B cell (primary cell): ENCODE measurements at regions not wholly inside any gene's neighbourhood (a gene's known extent, or its start where the extent isn't known, plus 50 kb on each side); places are given as distances from the start of the nearest gene placed in this dataset.

Experiments used
- ATAC-seq: fragments of 200-7000 bp; cut with Tn5 transposase; one replicate; pipeline ENCODE4 v1.10.0; 2021; ENCODE audit warnings: low read depth, mild to moderate bottlenecking, moderate number of reproducible peaks, moderate library complexity
- CTCF ChIA-PET: fragments of 350-600 bp; sonication (Branson Sonifier 250); formaldehyde crosslinking; loops from one replicate; lab custom pipeline; 2021; ENCODE audit warnings: antibody characterized with exemption, inconsistent platforms; lab: Charles Lee
- POLR2A ChIA-PET: fragments of 350-600 bp; sonication (Branson Sonifier 250); formaldehyde crosslinking; loops from one replicate; lab custom pipeline; 2021; ENCODE audit warnings: antibody characterized with exemption; lab: Charles Lee
- DNase-seq: peaks from one replicate; pipeline ENCODE4 v3.0.0; 2013
- H2AFZ ChIP-seq: 2 replicates; pipeline ENCODE4 v1.6.1; 2012; ENCODE audit warnings: mild to moderate bottlenecking, low read depth, low read length; ENCODE audit not compliant: insufficient read depth, poor library complexity, severe bottlenecking
- H3K27ac ChIP-seq, 2 donors: 1 replicate in 1 of 2; 2 replicates in 1 of 2; pipeline ENCODE4 v1.5.1; 2012 to 2013; ENCODE audit warnings: low read length in 2 of 2, mild to moderate bottlenecking in 2 of 2, moderate library complexity in 1 of 2
- H3K27me3 ChIP-seq, 4 experiments: fragments of 200-600 bp in 1 of 4; sonication (generic) in 1 of 4; replicated peaks in 1 of 4; 1 replicate in 2 of 4; 2 replicates in 2 of 4; pipeline versions ENCODE4 v1.6.1 to v1.7.0; 2013 to 2016; ENCODE audit warnings: low read length in 3 of 4, mild to moderate bottlenecking in 2 of 4, mixed read lengths in 1 of 4, moderate library complexity in 1 of 4; ENCODE audit not compliant: insufficient read depth in 4 of 4, control insufficient read depth in 3 of 4; ENCODE audit errors: control extremely low read depth in 1 of 4
- H3K36me3 ChIP-seq, 2 experiments: replicated peaks in 1 of 2; 1 replicate in 1 of 2; 2 replicates in 1 of 2; pipeline versions ENCODE4 v1.6.1 to v1.7.1; 2013; ENCODE audit warnings: low read length in 1 of 2; ENCODE audit not compliant: insufficient read depth in 2 of 2, control insufficient read depth in 1 of 2; ENCODE audit errors: control extremely low read depth in 1 of 2, extremely low read depth in 1 of 2
- H3K4me1 ChIP-seq, 2 donors: fragments of 200-600 bp in 1 of 2; sonication (generic) in 1 of 2; 1 replicate in 1 of 2; 2 replicates in 1 of 2; pipeline versions ENCODE4 v1.5.1 to v1.6.1; 2013 to 2017; ENCODE audit warnings: low read length in 2 of 2; ENCODE audit not compliant: control insufficient read depth in 2 of 2, insufficient read depth in 2 of 2
- H3K4me2 ChIP-seq: replicated peaks from 2 replicates; pipeline ENCODE3; 2012; ENCODE audit warnings: mild to moderate bottlenecking, low read depth, low read length; ENCODE audit not compliant: poor library complexity, severe bottlenecking
- H3K4me3 ChIP-seq, 5 experiments: fragments of 200-600 bp in 1 of 5; sonication (generic) in 1 of 5; 1 replicate in 3 of 5; 2 replicates in 2 of 5; pipeline versions ENCODE4 v1.5.1 to v1.7.0; 2011 to 2016; ENCODE audit warnings: low read length in 4 of 5, mild to moderate bottlenecking in 4 of 5, low read depth in 2 of 5, control low read depth in 1 of 5, moderate library complexity in 1 of 5; ENCODE audit not compliant: insufficient read depth in 1 of 5; ENCODE audit errors: control extremely low read depth in 1 of 5, extremely low read depth in 1 of 5
- H3K79me2 ChIP-seq: fragments of 200-600 bp; sonication (generic); one replicate; pipeline ENCODE4 v1.6.0; 2016; ENCODE audit warnings: low read length; ENCODE audit not compliant: control insufficient read depth, insufficient read depth
- H3K9ac ChIP-seq: fragments of 200-600 bp; sonication (generic); 2 replicates; pipeline ENCODE4 v1.6.1; 2017; ENCODE audit warnings: mild to moderate bottlenecking, low read length, moderate library complexity
- H3K9me3 ChIP-seq, 3 donors: one replicate each; pipeline versions ENCODE4 v1.6.1 to v1.7.1; 2013; ENCODE audit warnings: low read length in 2 of 3; ENCODE audit not compliant: control insufficient read depth in 2 of 3, insufficient read depth in 1 of 3; ENCODE audit errors: control extremely low read depth in 1 of 3
- H4K20me1 ChIP-seq: 2 replicates; pipeline ENCODE4 v1.6.0; 2012; ENCODE audit warnings: mild to moderate bottlenecking, low read length; ENCODE audit not compliant: insufficient read depth, control insufficient read depth, poor library complexity, severe bottlenecking
- H3K27ac Mint-ChIP-seq: one replicate; pipeline ENCODE4 v1.8.0; 2021; ENCODE audit warnings: mixed read lengths
- H3K27me3 Mint-ChIP-seq: one replicate; pipeline ENCODE4 v1.8.0; 2021; ENCODE audit warnings: mixed read lengths
- H3K4me1 Mint-ChIP-seq: one replicate; pipeline ENCODE4 v1.8.0; 2021; ENCODE audit warnings: mixed read lengths
- H3K4me3 Mint-ChIP-seq: one replicate; pipeline ENCODE4 v1.8.0; 2021; ENCODE audit warnings: mixed read lengths
- H3K9me3 Mint-ChIP-seq: one replicate; pipeline ENCODE4 v1.8.0; 2022; ENCODE audit warnings: mixed read lengths; ENCODE audit not compliant: insufficient read depth
- CTCF ChIP-seq: fragments of 200-600 bp; IDR thresholded peaks from one replicate; pipeline ENCODE4 v1.8.0; 2022; ENCODE audit warnings: antibody characterized with exemption, mild to moderate bottlenecking
- EZH2 ChIP-seq: IDR thresholded peaks from 2 replicates; pipeline ENCODE4 v1.6.1; 2012; ENCODE audit warnings: borderline replicate concordance, low read depth, mild to moderate bottlenecking, moderate library complexity, low read length; ENCODE audit not compliant: insufficient read depth, poor library complexity, severe bottlenecking
- WGBS: methylation state at CpG from one replicate; pipeline ENCODE4 v1.1.5; 2013; ENCODE audit warnings: missing lambda C conversion rate; ENCODE audit not compliant: insufficient coverage; 5-methylcytosine and 5-hydroxymethylcytosine counted together
- intact Hi-C: fragments of 100-400 bp; cut with micrococcal nuclease; formaldehyde crosslinking; loops from one replicate; pipeline ENCODE4 v1.10.0; 2022

GRCh38 chr22:36086629-36087254 lies 58.1 kb upstream of the RBFOX2 start:
- Histone ChIP-seq H3K27ac (no peak overlapping the region), H2AFZ (no peak overlapping the region), H3K4me3 (no peak overlapping the region), H3K9me3 (no peaks in the 10 kb centered on the region), H3K27me3 (no peaks in the 10 kb centered on the region), H3K79me2 (no peaks in the 10 kb centered on the region), H3K4me2 (no peak overlapping the region), H4K20me1 (no peaks in the 10 kb centered on the region), H3K36me3 (no peaks in the 10 kb centered on the region), H3K4me1 (peaks cover 0 to 3% of the 10 kb centered on the region in 2 donors), H3K9ac (no peak overlapping the region)
- H3K27me3 Mint-ChIP-seq, result peaks cover 6% of the 10 kb centered on the region
- ChIA-PET POLR2A (interaction anchor here (0.6 kb wide), 1 partner anchor 28 kb away, joined by 4 read pairs; no protein-coding TSS in a partner anchor), CTCF (interaction anchor here (1.2 kb wide), 1 partner anchor 21 kb away, joined by 3 read pairs; no protein-coding TSS in a partner anchor)
- no peaks in the 10 kb centered on the region for H3K4me1 Mint-ChIP-seq
- intact Hi-C loops, result no loop called here
- no peak overlapping the region for H3K27ac Mint-ChIP-seq
- no peak overlapping the region for H3K4me3 Mint-ChIP-seq
- 98% methylated on average over 11 of the region's 13 CpGs for WGBS
- ATAC-seq, result no peak
- no peak for TF ChIP-seq EZH2
- no peak for TF ChIP-seq CTCF
- H3K9me3 Mint-ChIP-seq, result no peaks in the 10 kb centered on the region
- DNase-seq, result no peak

- 100% methylated on average over 2 of the region's 6 CpGs for WGBS
- TF ChIP-seq EZH2, result no peak
- ATAC-seq, result no peak
These were observed 57.5 kb upstream of the RBFOX2 start for GRCh38 chr22:36086170-36086490.

More at GRCh38 chr22:36086170-36086490, 57.5 kb upstream of the RBFOX2 start:
- ChIA-PET CTCF (no interaction called here), POLR2A (no interaction called here)
- no peak overlapping the region for H3K9ac ChIP-seq
- no peak for DNase-seq
- Mint-ChIP-seq H3K27me3 (peaks cover 6% of the 10 kb centered on the region), H3K9me3 (no peaks in the 10 kb centered on the region), H3K4me3 (no peak overlapping the region), H3K27ac (no peak overlapping the region), H3K4me1 (no peaks in the 10 kb centered on the region)
- H3K4me3 ChIP-seq, result no peak overlapping the region
- no peaks in the 10 kb centered on the region for H3K27me3 ChIP-seq
- intact Hi-C loops, result no loop called here
- H3K4me2 ChIP-seq, result no peak overlapping the region
- no peaks in the 10 kb centered on the region for H4K20me1 ChIP-seq
- H3K27ac ChIP-seq, result no peak overlapping the region
- H3K9me3 ChIP-seq, result no peaks in the 10 kb centered on the region
- H3K79me2 ChIP-seq, result no peaks in the 10 kb centered on the region
- peaks cover 0 to 3% of the 10 kb centered on the region in 2 donors for H3K4me1 ChIP-seq
- H2AFZ ChIP-seq, result no peak overlapping the region
- H3K36me3 ChIP-seq, result no peaks in the 10 kb centered on the region
